NCI-H1930 (cell line): ENCODE measurements at regions not wholly inside any gene's neighbourhood (a gene's known extent, or its start where the extent isn't known, plus 50 kb on each side); places are given as distances from the start of the nearest gene placed in this dataset.
"Not testable (repeated sequence)": the region's sequence is repeated elsewhere in the genome, so short reads cannot be mapped to it uniquely, and the experiment has no call there.

Experiments used
- DNase-seq, 2 experiments: peaks; one replicate each; lab custom pipeline; 2025; lab: John Stamatoyannopoulos, UW

DNA sequence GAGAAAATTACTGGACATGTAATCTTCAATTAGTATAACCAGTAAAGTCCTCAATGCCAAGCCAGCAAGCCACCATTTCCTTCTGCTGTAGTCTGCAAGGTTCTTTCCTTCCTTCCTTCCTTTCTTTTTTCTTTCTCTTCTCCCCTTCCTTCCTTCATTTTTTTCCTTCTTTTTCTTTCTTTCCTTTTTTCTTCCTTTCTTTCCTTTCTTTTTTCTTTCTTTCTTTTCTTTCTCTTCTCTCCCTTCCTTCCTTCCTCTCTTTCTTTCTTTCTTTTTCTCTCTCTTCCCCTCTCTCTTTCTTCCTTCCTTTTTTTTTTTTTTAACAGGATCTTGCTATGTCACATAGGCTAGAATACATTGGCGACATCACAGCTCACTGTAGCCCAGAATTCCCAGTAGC is 369.8 kb downstream of the SEMA3D start:
- DNase-seq, result no peak

DNA sequence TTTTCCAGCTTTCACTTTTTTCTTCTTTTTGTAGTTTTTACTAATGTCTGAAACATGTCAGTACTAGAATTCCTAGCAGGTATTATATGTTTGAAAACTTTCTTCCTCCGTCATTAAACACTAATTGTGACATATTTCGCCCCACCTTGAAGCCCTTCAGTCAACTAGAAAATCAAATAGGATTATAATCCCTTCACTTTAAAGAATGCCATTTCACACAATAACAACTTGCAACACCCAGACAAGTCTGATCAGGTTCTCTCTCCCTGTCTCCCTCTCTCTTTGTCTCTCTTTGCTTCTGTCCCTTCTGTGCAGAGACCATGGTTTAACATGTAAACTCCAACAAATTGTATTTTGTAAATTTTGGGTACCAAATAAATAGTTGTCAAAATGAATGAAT is 373.5 kb downstream of the SEMA3D start:
- no peak for DNase-seq

DNA sequence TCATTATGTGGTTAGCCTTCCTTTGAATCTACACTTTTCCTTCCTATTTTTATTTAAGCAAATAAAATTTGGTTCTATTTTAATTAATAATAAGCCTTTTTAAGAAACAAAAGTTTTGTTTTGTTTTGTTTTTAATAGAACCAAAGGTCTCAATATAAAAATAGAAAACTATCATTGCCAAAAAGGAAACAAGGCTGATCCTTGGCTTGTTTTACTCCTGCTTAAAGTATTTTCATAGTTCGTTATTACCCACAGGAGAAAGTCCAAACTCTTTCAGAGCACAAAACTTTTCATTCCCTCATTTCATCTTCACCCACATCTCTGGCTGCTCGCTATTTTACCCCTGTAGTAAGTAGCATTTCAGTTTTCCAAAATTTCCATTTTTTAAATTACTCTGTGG is 374.8 kb downstream of the SEMA3D start:
- DNase-seq, result no peak

DNA sequence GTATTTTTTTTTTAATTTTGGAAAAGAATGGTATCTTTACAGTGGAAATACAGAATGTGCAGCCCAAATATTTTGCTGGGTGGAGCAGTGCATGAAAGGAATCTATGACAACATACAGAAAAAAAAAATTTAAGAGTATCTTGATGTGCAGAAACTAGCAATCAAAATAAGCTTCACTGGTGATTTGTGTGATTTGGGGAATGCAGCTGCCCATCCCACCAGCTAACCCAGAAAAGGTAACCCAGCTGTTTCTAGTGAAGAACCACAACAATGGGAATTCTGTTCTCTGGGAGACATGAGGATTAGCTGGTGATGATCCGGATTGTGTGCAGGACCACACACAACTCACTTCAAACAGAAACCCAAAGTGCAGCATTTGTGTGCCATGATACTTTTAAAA is 375.5 kb downstream of the SEMA3D start:
- DNase-seq, result no peak

DNA sequence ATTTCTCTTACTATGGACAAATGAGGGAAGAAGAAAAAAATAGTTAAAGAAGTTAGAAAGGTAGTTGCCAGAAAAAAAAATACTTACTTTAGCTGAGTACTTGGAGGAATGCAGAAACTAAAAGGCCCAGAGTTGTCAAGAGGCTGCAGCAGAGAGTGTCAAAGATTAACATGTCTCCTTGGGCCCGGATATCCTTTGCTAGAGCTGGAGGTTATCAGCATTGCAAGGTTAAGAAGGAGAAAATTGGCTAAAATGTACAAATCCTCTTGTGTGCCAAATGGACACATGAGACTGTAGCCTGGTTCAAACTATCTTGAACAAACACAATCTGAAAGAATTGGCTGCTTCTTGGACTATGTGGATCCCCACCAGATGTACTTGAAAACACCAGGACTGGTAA is 377.0 kb downstream of the SEMA3D start:
- no peak for DNase-seq

DNA sequence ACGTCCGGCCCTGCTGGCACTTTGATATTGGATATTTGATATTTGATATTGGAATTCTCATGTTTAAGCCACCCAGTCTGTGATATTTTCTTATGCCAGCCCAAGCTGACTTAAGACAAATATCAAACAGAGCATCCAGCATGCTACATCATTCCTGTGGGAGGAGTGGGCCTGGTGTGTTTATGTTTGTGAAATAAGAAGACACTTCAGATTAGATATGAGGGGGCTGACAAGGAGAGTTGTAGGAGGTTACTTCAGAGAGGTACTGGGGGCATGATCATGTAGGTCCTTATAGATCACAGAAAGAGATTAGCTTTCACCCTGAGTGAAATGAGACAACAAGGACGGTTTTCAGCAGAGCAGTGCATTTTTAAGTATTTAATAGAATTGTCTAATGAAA is 382.9 kb downstream of the SEMA3D start:
- no peak for DNase-seq

DNA sequence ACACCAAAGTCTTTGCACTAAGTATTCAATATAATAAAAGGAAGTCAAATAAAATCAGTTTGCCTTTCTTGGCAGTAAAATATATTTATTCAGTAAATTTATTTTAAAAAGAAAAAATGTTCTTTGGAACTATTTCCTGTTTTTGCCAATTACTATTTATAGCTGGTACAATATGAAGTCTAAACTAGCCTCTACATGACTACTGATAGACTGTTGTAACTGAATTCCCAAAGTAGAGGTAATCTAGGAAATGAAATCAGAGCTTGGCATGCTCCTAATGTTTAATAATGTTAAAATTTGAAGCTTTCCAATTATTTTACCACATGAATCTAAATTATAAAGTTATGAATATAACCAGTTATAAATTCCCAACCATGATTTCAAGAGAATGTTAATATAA is 385.5 kb downstream of the SEMA3D start:
- no peak for DNase-seq

DNA sequence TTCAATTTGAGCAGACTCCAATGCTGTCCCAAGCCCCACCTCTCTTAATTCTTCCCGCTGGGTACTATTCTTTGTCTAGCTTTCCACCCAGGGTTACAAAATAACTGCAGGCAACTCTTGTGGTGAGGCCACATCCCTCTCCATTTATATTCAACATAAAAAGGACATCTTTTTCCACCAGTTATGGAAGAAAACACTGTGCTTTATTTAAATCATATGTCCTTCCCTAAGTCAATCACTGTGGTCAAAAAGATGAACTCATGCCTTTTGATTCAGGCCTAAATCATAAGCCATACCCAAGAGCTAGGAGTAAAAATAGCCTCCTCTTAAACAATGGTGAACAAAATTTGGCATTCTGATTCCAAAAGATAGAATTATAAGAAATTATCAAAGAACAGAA is 386.0 kb downstream of the SEMA3D start:
- DNase-seq, result no peak

DNA sequence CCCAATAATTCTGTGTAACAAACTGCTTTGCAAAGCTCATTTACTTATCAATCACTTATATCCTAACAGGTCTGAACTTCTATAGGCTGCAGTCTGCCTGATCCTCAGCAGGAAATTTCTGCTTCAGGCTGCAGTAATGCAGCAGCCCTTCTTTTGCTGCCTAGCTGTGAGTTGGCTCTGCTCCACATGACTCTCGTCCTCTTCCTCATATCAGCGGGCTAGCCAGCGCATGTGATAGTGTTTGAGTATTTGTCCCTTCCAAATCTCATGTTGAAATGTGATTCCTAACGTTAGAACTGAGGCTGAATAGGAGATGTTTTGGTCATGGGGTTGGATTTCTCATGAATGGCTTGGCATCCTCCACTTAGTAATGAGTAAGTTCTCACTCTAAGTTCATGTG is 387.8 kb downstream of the SEMA3D start:
- no peak for DNase-seq

DNA sequence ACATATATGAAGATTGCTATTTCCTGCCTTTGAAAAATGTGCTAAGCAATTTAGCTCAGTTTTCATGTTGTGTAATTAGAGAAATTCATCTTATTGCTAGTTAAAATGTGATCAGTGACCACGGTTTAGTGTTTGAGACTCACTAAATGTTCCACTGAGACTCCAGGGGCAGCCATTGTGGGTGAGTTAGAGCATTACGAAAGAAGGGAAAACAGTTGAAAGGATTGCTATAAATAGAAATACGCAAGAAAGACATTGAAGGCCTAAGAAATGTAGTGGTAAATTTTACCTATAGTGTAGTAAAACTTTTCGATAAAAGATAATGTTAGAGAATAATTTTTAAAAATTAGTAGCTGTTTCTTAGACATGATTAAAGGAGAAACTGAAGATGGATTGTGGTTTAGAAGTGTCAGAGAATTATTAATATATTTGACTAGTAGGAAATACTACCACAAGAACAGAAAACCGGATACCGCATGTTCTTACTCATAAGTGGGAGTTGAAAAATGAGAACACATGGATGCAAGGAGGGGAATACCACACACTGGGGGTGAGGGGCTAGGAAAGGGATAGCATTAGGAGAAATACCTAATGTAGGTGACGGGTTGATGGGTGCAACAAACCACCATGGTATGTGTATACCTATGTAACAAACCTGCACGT is 394.5 kb downstream of the SEMA3D start:
- DNase-seq, result no peak

DNA sequence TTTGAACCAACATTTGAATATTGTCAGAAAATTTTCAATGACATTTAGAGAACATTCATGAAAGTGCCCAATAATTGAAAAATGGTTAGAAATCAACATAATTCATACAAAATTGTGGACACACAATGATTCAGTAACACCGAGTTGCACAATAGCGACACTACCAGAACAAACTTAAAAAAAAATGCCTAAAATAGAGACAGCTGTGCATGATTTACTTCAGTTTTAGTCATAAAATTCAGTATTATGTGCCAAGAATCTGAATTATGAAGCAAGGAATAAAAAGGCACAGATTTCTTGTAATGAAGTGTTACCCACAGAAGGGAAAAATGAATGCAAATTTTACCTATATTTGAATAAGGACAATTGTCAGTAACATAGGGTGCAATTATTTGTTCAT is 396.0 kb downstream of the SEMA3D start:
- DNase-seq, result no peak

DNA sequence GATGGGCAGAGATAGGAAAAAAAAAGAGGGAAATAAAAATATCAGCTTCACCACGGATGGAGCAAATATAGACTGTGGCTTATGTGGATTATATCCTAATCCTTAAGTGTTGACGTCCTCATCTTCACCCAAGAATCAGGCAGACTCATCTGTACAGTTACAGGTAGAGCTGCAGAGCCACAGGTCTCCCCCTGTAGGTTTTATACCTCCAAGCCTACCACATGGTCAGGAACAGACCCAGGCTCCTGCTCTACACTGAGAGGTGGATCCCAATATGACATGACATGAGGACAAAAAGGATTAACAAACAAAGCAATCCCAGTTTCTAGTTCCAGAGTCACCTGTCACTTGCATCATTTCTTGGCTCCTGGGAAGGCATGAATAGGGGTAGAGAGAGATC is 400.8 kb downstream of the SEMA3D start:
- no peak for DNase-seq

DNA sequence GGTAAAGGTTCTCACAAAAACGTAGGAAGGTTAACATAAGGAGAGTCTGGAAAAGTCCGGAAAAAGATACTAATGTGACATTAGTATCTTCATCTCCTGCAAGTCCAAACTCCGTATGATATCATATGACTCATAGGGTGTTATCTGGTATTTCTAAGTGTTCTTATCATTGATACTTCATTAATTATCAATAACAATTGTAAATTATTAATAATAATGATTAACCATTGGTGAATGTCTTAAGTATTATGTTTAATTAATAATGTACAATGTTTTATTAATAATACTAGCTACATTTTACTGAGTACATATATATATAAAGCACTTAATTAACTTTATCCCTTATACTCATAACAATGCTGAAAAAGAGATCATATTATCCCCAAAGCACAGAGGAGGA is 402.4 kb downstream of the SEMA3D start:
- no peak for DNase-seq

DNA sequence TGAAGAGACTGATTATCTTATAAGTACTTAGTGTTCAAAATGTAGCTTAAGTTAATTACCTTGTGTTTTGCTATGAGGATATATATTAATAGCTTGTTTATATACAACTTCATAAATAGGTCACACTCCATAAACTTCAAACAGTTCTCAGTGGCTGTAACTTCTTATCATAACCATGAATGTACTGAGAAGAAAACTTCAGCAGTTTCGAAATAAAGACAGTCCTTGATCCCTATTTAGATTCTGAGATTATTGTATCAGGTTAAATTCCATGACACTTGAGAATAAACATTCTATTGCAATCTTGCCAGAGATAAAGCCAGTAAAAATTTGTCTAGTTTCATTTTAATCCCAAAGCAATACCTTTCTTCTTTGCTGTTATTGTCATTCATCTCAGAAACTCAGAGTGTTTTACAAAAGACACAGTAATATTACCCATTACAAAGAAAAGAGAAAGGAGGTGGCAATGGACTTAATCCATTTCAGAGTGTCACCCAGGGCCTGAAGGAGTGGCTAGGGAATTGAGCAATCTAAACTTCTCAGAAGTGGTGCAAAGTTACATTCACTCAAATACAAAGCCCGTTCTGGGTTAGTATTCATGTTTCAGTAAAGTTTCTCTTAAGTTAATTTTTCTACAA is 403.6 kb downstream of the SEMA3D start:
- no peak for DNase-seq

DNA sequence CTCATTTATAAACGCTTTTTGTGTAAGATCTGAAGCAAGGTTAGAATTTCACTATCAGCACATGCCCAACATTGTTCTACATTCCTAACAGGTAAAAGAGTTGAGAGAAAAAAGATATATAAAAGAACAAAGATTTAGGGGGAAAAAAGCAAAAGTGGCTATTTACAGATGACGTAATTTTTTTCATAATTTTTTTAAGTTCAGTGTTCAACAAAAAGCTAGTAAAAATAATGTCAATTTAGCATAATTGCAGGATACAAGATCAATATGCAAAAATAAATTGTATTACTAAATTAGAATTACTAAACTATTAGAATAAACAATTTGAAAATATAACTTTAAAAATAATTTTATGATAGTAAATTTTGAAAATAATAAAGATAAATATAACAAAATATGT is 405.0 kb downstream of the SEMA3D start:
- no peak for DNase-seq

DNA sequence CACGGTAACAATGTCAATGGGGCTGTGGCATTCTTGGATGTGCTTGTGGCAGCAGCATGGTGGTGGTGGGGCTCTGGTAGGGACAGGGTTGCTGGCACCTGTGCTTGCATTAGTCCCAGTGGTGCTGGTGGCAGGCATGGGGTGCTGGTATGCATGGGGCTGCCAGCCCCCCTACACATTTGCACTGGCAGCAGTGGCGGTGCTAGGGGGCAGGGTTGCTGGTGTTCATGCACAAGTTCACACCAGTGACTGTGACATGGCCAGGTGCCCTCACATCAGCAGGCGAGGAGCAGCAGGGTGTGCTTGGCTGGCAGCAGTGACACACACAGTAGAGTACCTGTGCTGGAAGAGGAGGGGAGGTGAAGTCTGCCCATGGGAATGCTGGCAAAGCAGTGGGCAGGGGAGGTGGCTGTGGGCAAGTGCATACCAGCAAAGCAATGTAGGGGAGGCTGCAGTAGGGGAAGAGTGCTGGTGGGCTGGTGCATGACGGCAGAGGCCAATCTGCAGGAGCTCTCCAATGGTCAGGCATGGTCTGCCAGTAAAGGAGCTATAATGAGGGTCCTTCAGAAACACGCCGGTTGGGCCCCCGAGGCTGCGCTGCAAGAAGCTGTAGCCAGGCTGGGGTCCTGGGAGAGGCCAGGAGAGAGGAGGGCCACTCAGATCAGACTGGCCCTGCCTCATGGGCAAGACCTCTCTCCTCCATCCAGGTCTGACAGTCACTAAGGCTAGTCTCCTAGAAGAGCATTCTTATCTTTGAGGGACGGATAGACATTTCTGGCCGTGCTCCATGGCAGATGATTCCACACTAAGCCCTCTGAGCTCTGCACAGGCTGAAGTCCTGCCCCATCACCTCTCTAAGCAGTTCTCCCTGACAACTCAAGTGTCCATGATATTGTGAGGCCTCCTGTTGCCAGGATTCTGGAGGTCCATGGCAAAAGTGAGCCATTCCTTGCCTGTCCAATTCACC is 406.4 kb downstream of the SEMA3D start:
- no peak for DNase-seq

DNA sequence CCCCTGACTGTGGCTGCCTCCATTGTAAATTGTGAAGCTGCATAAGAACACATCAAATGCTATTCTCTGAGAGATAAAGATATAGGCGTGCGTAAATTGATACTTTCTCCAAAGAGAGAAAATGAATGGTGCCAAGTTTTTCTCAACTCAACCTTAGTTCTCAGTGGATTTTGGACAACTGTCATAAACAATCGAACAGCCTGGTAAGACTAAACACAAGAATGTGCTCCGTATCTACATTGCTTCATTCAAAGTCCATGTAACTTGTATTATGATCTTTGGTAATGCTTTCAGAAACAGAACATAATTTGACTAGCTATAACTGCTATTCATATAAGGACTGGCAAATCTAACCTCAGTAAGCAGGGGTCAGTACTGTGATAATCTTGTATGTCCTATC is 429.1 kb downstream of the SEMA3D start:
- no peak for DNase-seq

DNA sequence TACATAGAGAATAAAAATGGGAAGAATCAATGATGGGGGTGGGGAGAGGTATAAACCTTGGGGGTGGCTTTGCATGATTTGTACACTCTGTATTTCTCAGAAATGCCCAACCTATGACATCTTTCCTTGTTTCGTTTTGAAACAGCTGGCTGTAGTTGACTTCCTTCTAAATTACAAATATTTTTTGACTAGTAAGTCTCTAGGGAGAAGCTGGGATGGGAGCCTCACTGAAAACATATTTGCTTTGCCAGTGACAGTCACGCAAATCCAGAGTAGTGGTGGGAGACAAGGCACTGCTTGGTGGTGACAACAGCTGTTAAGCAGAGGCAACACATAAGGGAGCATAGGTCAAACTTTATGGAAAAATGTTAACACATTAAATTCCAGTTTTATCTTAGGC is 440.5 kb downstream of the SEMA3D start:
- peak; percentile 21 to 32 for DNase-seq

DNA sequence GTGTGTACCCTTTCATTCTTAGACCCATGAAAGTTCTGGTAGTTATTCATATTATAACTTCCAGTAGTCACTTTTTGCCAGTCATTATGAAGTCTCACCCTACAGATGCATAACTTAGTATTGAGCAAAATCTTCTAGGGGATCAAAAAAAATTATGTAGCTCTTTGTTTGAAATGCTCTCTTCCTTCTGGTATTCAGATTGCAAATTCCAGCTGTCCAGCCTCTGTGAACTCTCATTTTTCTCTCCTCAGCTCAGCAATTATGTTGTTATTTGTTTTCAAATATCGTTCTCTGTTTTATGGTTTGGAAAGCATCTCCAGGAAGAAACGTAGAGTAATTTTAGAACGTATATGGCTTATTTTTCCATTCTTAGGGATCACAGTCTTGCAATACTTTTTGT is 442.5 kb downstream of the SEMA3D start:
- DNase-seq, result no peak

DNA sequence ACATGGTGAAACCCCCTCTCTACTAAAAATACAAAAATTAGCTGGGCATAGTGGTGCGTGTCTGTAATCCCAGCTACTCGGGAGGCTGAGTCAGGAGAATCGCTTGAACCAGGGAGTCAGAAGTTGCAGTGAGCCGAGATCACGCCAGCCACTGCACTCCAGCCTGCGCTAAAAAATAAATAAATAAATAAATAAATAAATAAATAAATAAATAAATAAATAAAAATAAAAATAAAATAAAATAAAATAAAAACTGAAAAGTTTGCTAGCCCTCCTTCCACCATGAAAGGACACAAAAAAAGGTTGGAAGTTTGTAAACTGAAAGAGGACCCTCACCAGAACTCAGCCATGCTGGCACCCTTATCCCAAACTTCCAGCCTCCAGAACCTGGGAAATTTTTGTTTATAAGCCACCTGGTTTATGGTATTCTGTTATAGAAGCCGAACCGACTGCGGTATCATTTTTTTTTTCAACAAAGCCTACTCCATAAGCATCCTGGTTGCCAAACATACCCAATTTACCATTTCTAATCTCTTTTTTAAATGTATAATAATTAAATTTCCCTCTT is 448.2 kb downstream of the SEMA3D start:
- DNase-seq, result no peak

DNA sequence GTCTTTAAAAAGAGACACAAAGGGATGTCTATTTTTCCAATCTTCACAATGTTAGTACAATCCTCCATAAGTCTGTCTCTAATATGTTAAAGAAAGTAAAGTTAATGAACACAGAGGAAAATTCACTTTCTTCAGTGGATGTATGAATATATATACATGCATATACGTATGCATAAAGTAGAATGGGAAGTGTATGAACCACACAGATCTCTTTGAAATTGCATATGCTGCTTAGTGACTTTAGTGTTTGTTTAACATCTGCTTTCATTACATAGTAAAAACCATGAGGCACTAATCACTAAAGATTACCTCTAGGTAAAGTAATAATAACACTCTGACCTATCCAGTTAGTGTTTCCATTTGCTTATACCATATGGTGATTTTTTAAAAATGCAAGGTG is 451.2 kb downstream of the SEMA3D start:
- no peak for DNase-seq

DNA sequence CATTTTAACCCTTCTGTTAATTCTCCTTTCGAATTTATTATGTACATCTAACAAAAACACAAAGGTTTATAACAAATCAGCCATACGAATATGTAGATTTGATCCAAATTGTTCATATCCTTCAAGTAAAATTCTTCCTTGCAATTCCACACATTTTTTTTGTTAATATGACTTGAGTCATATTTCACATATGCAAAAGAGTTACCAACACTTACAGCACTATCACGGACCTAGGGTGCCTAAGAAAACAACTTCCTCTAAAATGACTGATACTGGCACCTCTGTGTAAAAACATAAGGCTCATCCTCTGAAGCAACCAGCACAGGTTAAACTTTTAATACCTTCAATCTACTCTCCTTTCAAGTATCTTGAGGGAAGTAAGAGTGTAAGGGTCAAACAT is 451.8 kb downstream of the SEMA3D start:
- DNase-seq, result no peak

DNA sequence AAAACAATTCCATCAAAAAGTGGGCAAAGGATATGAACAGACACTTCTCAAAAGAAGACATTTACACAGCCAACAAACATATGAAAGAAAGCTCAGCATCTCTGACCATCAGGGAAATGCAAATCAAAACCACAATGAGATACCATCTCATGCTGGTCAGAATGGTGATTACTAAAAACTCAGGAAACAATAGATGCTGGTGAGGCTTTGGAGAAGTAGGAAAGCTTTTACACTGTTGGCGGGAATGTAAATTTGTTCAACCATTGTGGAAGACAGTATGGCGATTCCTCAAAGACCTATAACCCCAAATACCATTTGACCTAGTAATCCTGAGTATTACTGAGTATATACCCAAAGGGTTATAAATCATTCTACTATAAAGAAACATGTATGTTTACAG is 452.9 kb downstream of the SEMA3D start:
- not testable (repeated sequence) for DNase-seq
